Uterus (tissue), 2 donors: ENCODE measurements at regions not wholly inside any gene's neighbourhood (a gene's known extent, or its start where the extent isn't known, plus 50 kb on each side); places are given as distances from the start of the nearest gene placed in this dataset.

Source experiments
- CTCF ChIP-seq, 4 experiments: fragments of 200-600 bp in 2 of 4; fragments of 450-650 bp in 2 of 4; sonication (generic) in 2 of 4; IDR thresholded peaks; one replicate each; pipeline ENCODE4 v1.5.1; 2016 to 2019; ENCODE audit warnings: antibody characterized with exemption in 4 of 4, mild to moderate bottlenecking in 2 of 4, moderate library complexity in 1 of 4
- POLR2A ChIP-seq, 2 donors: fragments of 450-650 bp; IDR thresholded peaks; one replicate each; pipeline ENCODE4 v1.6.1; 2016; ENCODE audit warnings: antibody characterized with exemption in 2 of 2, mild to moderate bottlenecking in 1 of 2, moderate library complexity in 1 of 2

- TF ChIP-seq CTCF (IDR thresholded peaks at IDR 0.05), result no peak
- no peak for TF ChIP-seq POLR2A (IDR thresholded peaks at IDR 0.05)
Observed at GRCh38 chr18:75544496-75544895, 117.0 kb upstream of the SMIM21 start.
